Smooth muscle cell (in vitro differentiated cells): ENCODE measurements at regions not wholly inside any gene's neighbourhood (a gene's known extent, or its start where the extent isn't known, plus 50 kb on each side); places are given as distances from the start of the nearest gene placed in this dataset.

Experiments
- DNase-seq: peaks from one replicate; lab custom pipeline; 2025; ENCODE audit not compliant: unreplicated experiment; lab: John Stamatoyannopoulos, UW
- H2AFZ ChIP-seq: fragments of 200-600 bp; sonication (generic); 2 replicates; pipeline ENCODE4 v1.6.0; 2016; ENCODE audit warnings: antibody characterized with exemption, low read depth, mild to moderate bottlenecking
- H3F3A ChIP-seq: fragments of 200-600 bp; sonication (generic); 2 replicates; pipeline ENCODE4 v1.6.0; 2017; ENCODE audit warnings: antibody characterized with exemption, low read depth
- H3K27ac ChIP-seq: fragments of 200-600 bp; sonication (generic); 2 replicates; pipeline ENCODE4 v1.5.1; 2016; ENCODE audit warnings: low read depth, mild to moderate bottlenecking
- H3K27me3 ChIP-seq: fragments of 200-600 bp; sonication (generic); 2 replicates; pipeline ENCODE4 v1.6.1; 2016; ENCODE audit warnings: low read depth, mild to moderate bottlenecking
- H3K36me3 ChIP-seq: fragments of 200-600 bp; sonication (generic); 2 replicates; pipeline ENCODE4 v1.5.1; 2016; ENCODE audit warnings: low read depth
- H3K4me1 ChIP-seq: fragments of 200-600 bp; sonication (generic); 2 replicates; pipeline ENCODE4 v1.5.1; 2016; ENCODE audit warnings: low read depth
- H3K4me2 ChIP-seq: fragments of 200-600 bp; sonication (generic); 2 replicates; pipeline ENCODE4 v1.6.0; 2016; ENCODE audit warnings: mild to moderate bottlenecking
- H3K4me3 ChIP-seq: fragments of 200-600 bp; sonication (generic); 2 replicates; pipeline ENCODE4 v1.5.1; 2016; ENCODE audit warnings: mild to moderate bottlenecking
- H3K79me2 ChIP-seq: fragments of 200-600 bp; sonication (generic); 2 replicates; pipeline ENCODE4 v1.6.0; 2016; ENCODE audit warnings: low read depth, mild to moderate bottlenecking
- H3K9ac ChIP-seq: fragments of 200-600 bp; sonication (generic); 2 replicates; pipeline ENCODE4 v1.6.0; 2016; ENCODE audit warnings: low read depth
- H3K9me3 ChIP-seq: fragments of 200-600 bp; sonication (generic); replicated peaks from 2 replicates; pipeline ENCODE4 v1.5.1; 2016; ENCODE audit warnings: low read depth
- H4K20me1 ChIP-seq: fragments of 200-600 bp; sonication (generic); 2 replicates; pipeline ENCODE4 v1.6.0; 2016; ENCODE audit warnings: low read depth
- CTCF ChIP-seq: fragments of 200-600 bp; sonication (generic); IDR thresholded peaks from 2 replicates; pipeline ENCODE4 v1.5.1; 2017; ENCODE audit warnings: borderline replicate concordance, mild to moderate bottlenecking, antibody characterized with exemption; ENCODE audit not compliant: insufficient read depth, poor library complexity, severe bottlenecking
- WGBS: methylation state at CpG from one replicate; pipeline ENCODE4 v1.1.7; 2016; ENCODE audit warnings: low lambda C conversion rate; 5-methylcytosine and 5-hydroxymethylcytosine counted together

DNA sequence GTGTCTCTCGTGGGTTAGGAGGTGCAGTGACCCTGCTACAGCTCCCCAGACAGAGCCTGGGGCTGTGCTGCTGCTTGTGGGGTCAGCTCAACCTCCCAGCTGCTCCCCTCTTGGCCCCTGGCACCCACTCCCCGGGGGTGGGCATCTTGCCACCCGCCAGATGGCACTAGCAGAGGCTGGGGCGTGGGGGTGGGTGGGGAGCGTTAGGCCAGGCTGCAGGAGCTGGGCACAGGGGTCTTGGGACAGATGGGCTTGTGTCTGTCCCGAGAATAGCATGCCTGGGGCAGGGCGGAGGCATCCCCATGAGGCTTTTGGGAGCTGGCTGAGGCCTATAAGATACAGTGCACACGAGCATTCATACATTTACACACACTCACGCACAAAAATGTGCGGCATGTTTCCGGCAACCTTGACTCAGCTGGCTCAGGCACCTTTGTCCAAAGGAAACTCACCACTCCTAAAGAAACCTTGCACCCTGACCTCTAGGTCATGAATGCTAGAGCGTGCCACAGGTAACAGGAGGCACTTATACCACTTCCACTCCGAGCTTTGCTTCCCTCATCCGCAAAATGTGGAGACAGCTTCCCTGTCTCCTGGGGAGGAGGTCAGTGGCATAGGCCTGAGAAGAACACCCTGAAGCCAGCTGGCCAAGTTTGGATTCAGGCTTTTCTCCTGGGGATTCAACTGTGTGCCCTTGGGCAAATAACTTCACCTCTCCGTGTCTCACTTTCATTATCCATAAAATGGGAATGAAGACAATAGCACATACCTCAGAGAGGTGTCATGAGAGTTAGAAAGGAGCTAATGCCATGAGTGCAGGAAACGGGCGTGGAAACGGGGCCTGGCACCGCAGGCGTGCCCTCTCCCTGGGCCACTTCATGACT is 78.9 kb upstream of the LHX1 start:
- no peaks in the 10 kb centered on the region for H4K20me1 ChIP-seq
- H3K27ac ChIP-seq: no peak overlapping the region
- no peak overlapping the region for H3K4me3 ChIP-seq
- H3K9ac ChIP-seq: no peak overlapping the region
- TF ChIP-seq CTCF: no peak
- no peaks in the 10 kb centered on the region for H3K36me3 ChIP-seq
- no peaks in the 10 kb centered on the region for H3K9me3 ChIP-seq
- H2AFZ ChIP-seq: no peak overlapping the region
- H3K27me3 ChIP-seq: no peaks in the 10 kb centered on the region
- 90% methylated on average over 20 of the region's 20 CpGs for WGBS
- no peak overlapping the region for H3K4me2 ChIP-seq
- H3F3A ChIP-seq: no peaks in the 10 kb centered on the region
- no peaks in the 10 kb centered on the region for H3K4me1 ChIP-seq
- DNase-seq: no peak
- no peaks in the 10 kb centered on the region for H3K79me2 ChIP-seq

- TF ChIP-seq CTCF: no peak
- 89% methylated on average over 5 of the region's 10 CpGs for WGBS
- H3K79me2 ChIP-seq: no peaks in the 10 kb centered on the region
- H3K9me3 ChIP-seq: no peaks in the 10 kb centered on the region
- no peaks in the 10 kb centered on the region for H3F3A ChIP-seq
- no peak overlapping the region for H3K4me3 ChIP-seq
- H3K9ac ChIP-seq: no peak overlapping the region
- no peaks in the 10 kb centered on the region for H3K36me3 ChIP-seq
- H2AFZ ChIP-seq: no peak overlapping the region
- DNase-seq: no peak
- no peaks in the 10 kb centered on the region for H3K27me3 ChIP-seq
- no peak overlapping the region for H3K27ac ChIP-seq
- H3K4me2 ChIP-seq: no peak overlapping the region
- no peaks in the 10 kb centered on the region for H4K20me1 ChIP-seq
- no peaks in the 10 kb centered on the region for H3K4me1 ChIP-seq
These were observed 78.3 kb upstream of the LHX1 start for GRCh38 chr17:36859003-36859300.

GRCh38 chr17:36859706-36860105 is 77.6 kb upstream of the LHX1 start:
- Histone ChIP-seq H3K9ac (no peak overlapping the region), H3K4me2 (no peak overlapping the region), H2AFZ (no peak overlapping the region), H3K4me1 (no peaks in the 10 kb centered on the region), H3K36me3 (no peaks in the 10 kb centered on the region), H3K79me2 (no peaks in the 10 kb centered on the region), H4K20me1 (no peaks in the 10 kb centered on the region), H3K9me3 (no peaks in the 10 kb centered on the region), H3K4me3 (no peak overlapping the region), H3K27me3 (no peaks in the 10 kb centered on the region), H3F3A (no peaks in the 10 kb centered on the region), H3K27ac (no peak overlapping the region)
- 84% methylated on average over 7 of the region's 11 CpGs for WGBS
- DNase-seq: no peak
- no peak for TF ChIP-seq CTCF

- no peak overlapping the region for H3K4me3 ChIP-seq
- 86% methylated on average over 6 of the region's 6 CpGs for WGBS
- no peak for TF ChIP-seq CTCF
- no peaks in the 10 kb centered on the region for H4K20me1 ChIP-seq
- H3K27me3 ChIP-seq: peaks cover 3% of the 10 kb centered on the region
- no peaks in the 10 kb centered on the region for H3F3A ChIP-seq
- H2AFZ ChIP-seq: no peak overlapping the region
- no peak overlapping the region for H3K9ac ChIP-seq
- H3K9me3 ChIP-seq: no peaks in the 10 kb centered on the region
- no peaks in the 10 kb centered on the region for H3K4me1 ChIP-seq
- no peaks in the 10 kb centered on the region for H3K36me3 ChIP-seq
- H3K79me2 ChIP-seq: no peaks in the 10 kb centered on the region
- H3K27ac ChIP-seq: no peak overlapping the region
- DNase-seq: no peak
- no peak overlapping the region for H3K4me2 ChIP-seq
These were observed 75.7 kb upstream of the LHX1 start for GRCh38 chr17:36861531-36861930.
